ENCODE measurements at regions not wholly inside any gene's neighbourhood (a gene's known extent, or its start where the extent isn't known, plus 50 kb on each side); places are given as distances from the start of the nearest gene placed in this dataset.
A peak's percentile ranks its signal among the peaks of the same experiment; 100 is the strongest.

GRCh38 chr7:152502813-152503790 is 67.3 kb upstream of the KMT2C start:
- Histone ChIP-seq H3K4me1 (ENCODE audit: insufficient read depth) (no peaks in the 10 kb centered on the region), H3K9me2 (ENCODE audit: insufficient read depth) (no peaks in the 10 kb centered on the region), H3K27me3 (ENCODE audit: insufficient read depth) (no peaks in the 10 kb centered on the region), H3K79me2 (replicated peaks; ENCODE audit: insufficient read depth) (no peaks in the 10 kb centered on the region), H3K36me3 (ENCODE audit: insufficient read depth) (no peaks in the 10 kb centered on the region), H3K27ac (ENCODE audit: low read depth) (no peak overlapping the region), H3K4me2 (no peak overlapping the region), H3F3A (replicated peaks; ENCODE audit: low read depth) (no peaks in the 10 kb centered on the region), H2AFZ (no peak overlapping the region), H4K20me1 (replicated peaks; ENCODE audit: insufficient read depth) (no peaks in the 10 kb centered on the region), H3K4me3 (no peak overlapping the region)
- no peak for TF ChIP-seq STAT1 (IDR thresholded peaks at IDR 0.05; ENCODE audit: unreplicated experiment)
- no peak for TF ChIP-seq EZH2 (IDR thresholded peaks at IDR 0.05; ENCODE audit: low read depth, unreplicated experiment)
- no peak for TF ChIP-seq ZNF331 (CRISPR knock-in tag; IDR thresholded peaks at IDR 0.05; ENCODE audit: low read depth)
- no peak for TF ChIP-seq EZH2phosphoT487 (IDR thresholded peaks at IDR 0.05; ENCODE audit: unreplicated experiment)
- no peak for TF ChIP-seq POLR2AphosphoS5 (IDR thresholded peaks at IDR 0.05; ENCODE audit: low read depth)
- no peak for TF ChIP-seq JUNB (IDR thresholded peaks at IDR 0.05; ENCODE audit: unreplicated experiment)
- TF ChIP-seq CREB1 (CRISPR knock-in tag; IDR thresholded peaks at IDR 0.05; ENCODE audit: low read depth), result no peak
- DNase-seq (ENCODE audit: low spot score) (no peak), ATAC-seq (no peak)
- Mint-ChIP-seq H3K36me3 (ENCODE audit: low read depth) (no peaks in the 10 kb centered on the region), H3K4me3 (no peak overlapping the region), H3K9me3 (no peaks in the 10 kb centered on the region; the same call in 2 of the 3 replicates), H3K27me3 (ENCODE audit: insufficient read depth, low read depth, poor library complexity) (no peaks in the 10 kb centered on the region), H3K4me1 (no peaks in the 10 kb centered on the region), H3K27ac (no peak overlapping the region)

GRCh38 chr7:152501506-152501905 is 65.7 kb upstream of the KMT2C start:
- H3K4me2 ChIP-seq, result no peak overlapping the region
- H4K20me1 ChIP-seq (replicated peaks; ENCODE audit: insufficient read depth), result no peaks in the 10 kb centered on the region
- no peaks in the 10 kb centered on the region for H3K36me3 Mint-ChIP-seq (ENCODE audit: low read depth)
- 0 out of 2 replicates have a peak overlapping the region, but pooled peaks have one; percentile 14 for H3K27ac Mint-ChIP-seq
- H3K9me3 Mint-ChIP-seq, result no peaks in the 10 kb centered on the region; the same call in 2 of the 3 replicates
- no peaks in the 10 kb centered on the region for H3K27me3 ChIP-seq (ENCODE audit: insufficient read depth)
- no peak overlapping the region for H3K4me3 ChIP-seq
- H3K4me3 Mint-ChIP-seq, result no peak overlapping the region
- no peaks in the 10 kb centered on the region for H3K4me1 Mint-ChIP-seq
- H3K27me3 Mint-ChIP-seq (ENCODE audit: insufficient read depth, low read depth, poor library complexity), result no peaks in the 10 kb centered on the region
- H3K27ac ChIP-seq (ENCODE audit: low read depth), result no peak overlapping the region
- no peaks in the 10 kb centered on the region for H3K9me2 ChIP-seq (ENCODE audit: insufficient read depth)
- no peaks in the 10 kb centered on the region for H3F3A ChIP-seq (replicated peaks; ENCODE audit: low read depth)
- no peaks in the 10 kb centered on the region for H3K79me2 ChIP-seq (replicated peaks; ENCODE audit: insufficient read depth)
- no peaks in the 10 kb centered on the region for H3K36me3 ChIP-seq (ENCODE audit: insufficient read depth)
- no peak for ATAC-seq
- H3K4me1 ChIP-seq (ENCODE audit: insufficient read depth), result no peaks in the 10 kb centered on the region
- H2AFZ ChIP-seq, result peak overlapping the region; percentile 32; the same call in 1 of the 2 replicates
- no peak for DNase-seq (ENCODE audit: low spot score)
- no peak for TF ChIP-seq NANOG (IDR thresholded peaks at IDR 0.05; ENCODE audit: borderline replicate concordance)
- no peak for TF ChIP-seq STAT1 (IDR thresholded peaks at IDR 0.05; ENCODE audit: unreplicated experiment)
- TF ChIP-seq POLR2AphosphoS5 (IDR thresholded peaks at IDR 0.05; ENCODE audit: low read depth), result no peak
- no peak for TF ChIP-seq CTCF (conservative IDR thresholded peaks at IDR 0.05; ENCODE audit: low read depth in 2 of 2)
- TF ChIP-seq EZH2 (IDR thresholded peaks at IDR 0.05; ENCODE audit: low read depth, unreplicated experiment), result no peak
- TF ChIP-seq JUNB (IDR thresholded peaks at IDR 0.05; ENCODE audit: unreplicated experiment), result no peak
- no peak for TF ChIP-seq ZNF114 (CRISPR knock-in tag; IDR thresholded peaks at IDR 0.05)
- no peak for TF ChIP-seq REST (IDR thresholded peaks at IDR 0.05; ENCODE audit: unreplicated experiment)
